ENCODE measurements at regions not wholly inside any gene's neighbourhood (a gene's known extent, or its start where the extent isn't known, plus 50 kb on each side); places are given as distances from the start of the nearest gene placed in this dataset.

DNA sequence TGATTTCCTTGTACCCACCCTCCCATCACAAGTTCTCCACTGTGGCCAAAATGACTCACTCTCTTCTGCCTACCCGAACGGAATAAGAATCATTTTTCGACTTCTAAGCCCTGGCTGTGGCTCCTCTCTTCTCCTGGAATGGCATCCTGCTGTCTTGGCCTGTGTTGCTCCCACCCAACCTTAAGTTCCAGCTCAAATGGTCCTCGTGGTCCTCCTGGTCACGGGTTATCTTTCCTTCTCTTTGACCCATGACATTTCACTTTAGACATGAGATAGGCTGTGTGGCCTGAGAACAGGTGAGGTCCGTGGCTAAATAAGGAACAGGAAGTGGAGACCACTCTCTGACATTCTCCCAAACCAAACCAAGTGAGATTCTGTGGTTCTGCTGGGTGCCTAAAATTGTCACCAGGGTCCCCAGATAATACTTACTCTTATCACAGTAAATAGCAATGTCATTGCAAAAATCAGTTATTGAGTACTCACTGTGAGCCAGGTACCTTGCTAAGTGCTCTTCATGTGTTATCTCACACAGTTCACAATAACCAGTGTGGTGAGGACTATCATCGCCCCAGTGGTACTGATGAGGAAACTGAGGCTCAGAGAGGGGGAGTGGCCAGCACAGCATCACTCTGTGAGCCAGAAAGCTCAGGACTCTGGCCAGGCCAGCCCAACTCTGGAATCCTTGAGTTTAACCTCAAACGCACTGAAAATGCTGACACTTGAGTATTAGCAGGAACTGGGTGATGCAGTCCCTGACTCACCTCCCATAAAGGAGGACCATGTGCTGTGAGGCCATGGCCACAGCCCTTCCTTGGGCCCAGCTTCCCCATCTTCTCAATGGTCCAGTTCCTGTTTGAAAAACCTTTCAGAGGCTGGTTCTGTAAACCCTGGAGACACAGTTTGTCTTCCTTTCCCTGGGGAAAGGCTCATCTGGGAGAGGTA lies 74.8 kb upstream of the SIRPA start:
- no TSS peak for BruUV-seq (replicated peaks)
- peaks cover 26% of the 10 kb centered on the region for H3K27me3 Mint-ChIP-seq (ENCODE audit: unreplicated experiment)
- TF ChIP-seq, protein P1, sequence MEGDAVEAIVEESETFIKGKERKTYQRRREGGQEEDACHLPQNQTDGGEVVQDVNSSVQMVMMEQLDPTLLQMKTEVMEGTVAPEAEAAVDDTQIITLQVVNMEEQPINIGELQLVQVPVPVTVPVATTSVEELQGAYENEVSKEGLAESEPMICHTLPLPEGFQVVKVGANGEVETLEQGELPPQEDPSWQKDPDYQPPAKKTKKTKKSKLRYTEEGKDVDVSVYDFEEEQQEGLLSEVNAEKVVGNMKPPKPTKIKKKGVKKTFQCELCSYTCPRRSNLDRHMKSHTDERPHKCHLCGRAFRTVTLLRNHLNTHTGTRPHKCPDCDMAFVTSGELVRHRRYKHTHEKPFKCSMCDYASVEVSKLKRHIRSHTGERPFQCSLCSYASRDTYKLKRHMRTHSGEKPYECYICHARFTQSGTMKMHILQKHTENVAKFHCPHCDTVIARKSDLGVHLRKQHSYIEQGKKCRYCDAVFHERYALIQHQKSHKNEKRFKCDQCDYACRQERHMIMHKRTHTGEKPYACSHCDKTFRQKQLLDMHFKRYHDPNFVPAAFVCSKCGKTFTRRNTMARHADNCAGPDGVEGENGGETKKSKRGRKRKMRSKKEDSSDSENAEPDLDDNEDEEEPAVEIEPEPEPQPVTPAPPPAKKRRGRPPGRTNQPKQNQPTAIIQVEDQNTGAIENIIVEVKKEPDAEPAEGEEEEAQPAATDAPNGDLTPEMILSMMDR (IDR thresholded peaks at IDR 0.05; ENCODE audit: unreplicated experiment): no peak
- H3K4me3 Mint-ChIP-seq (ENCODE audit: low read depth, unreplicated experiment): no peak overlapping the region
- intact Hi-C loops (cut with micrococcal nuclease; ENCODE audit: unreplicated experiment): no loop called here
- peaks cover 8% of the 10 kb centered on the region for H3K4me1 Mint-ChIP-seq (ENCODE audit: low read depth, unreplicated experiment)
- no peak for DNase-seq
- H3K27ac Mint-ChIP-seq (ENCODE audit: unreplicated experiment): no peak overlapping the region
- H3K9me3 Mint-ChIP-seq (ENCODE audit: low read depth, unreplicated experiment): no peaks in the 10 kb centered on the region
- H3K36me3 Mint-ChIP-seq (ENCODE audit: insufficient read depth, unreplicated experiment): no peaks in the 10 kb centered on the region
- CTCF ChIA-PET: interaction anchor here (0.6 to 1.7 kb wide), 2 partner anchors 18 to 1140 kb away, joined by 3 to 4 read pairs; no protein-coding TSS in a partner anchor

DNA sequence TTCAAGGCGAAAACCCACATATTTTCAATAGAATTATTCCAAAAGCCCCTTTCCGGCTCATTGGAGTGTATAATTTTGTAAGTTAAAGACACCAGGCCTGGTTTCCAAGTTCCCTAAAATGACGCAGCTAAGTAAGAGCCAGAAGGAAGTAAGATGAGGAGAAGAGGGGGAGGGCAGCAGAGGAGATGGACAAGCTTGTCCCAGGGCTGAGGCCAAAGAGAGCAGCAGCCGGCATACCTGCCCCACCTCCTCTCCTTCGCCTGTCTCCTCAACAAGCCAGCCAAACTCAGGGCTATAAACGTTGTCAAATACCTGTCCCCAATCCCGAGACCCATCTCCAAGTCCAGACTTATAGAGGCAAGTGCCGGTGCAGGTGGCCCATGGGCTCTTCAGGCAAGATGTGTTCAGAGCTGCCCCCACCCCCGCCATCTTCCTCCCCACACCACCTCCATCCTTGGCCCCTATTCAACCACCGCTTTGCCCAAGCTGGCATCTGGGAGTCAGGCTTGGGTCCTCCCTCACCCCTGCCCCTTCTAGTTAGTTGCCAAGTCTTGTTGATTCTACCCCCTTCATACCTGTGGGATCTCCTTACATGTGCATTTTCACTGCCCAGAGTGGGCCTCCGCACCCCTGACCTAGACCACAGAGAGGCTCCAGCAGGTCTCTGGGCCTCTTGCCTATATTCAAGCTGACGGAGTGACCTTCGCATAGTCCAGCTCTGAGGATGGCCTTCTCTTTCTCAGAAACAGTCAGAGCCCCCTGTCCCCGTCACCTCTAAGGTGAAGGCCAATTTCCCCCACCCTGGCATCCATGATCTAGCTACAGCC lies 75.7 kb upstream of the SIRPA start:
- Mint-ChIP-seq H3K27ac (ENCODE audit: unreplicated experiment) (no peak overlapping the region), H3K4me1 (ENCODE audit: low read depth, unreplicated experiment) (peaks cover 8% of the 10 kb centered on the region), H3K36me3 (ENCODE audit: insufficient read depth, unreplicated experiment) (no peaks in the 10 kb centered on the region), H3K27me3 (ENCODE audit: unreplicated experiment) (peaks cover 32% of the 10 kb centered on the region), H3K4me3 (ENCODE audit: low read depth, unreplicated experiment) (no peak overlapping the region), H3K9me3 (ENCODE audit: low read depth, unreplicated experiment) (no peaks in the 10 kb centered on the region)
- CTCF ChIA-PET: no interaction called here
- TF ChIP-seq, protein P1 (IDR thresholded peaks at IDR 0.05; ENCODE audit: unreplicated experiment): no peak
- intact Hi-C loops (cut with micrococcal nuclease; ENCODE audit: unreplicated experiment): no loop called here
- no TSS peak for BruUV-seq (replicated peaks)
- DNase-seq: no peak

DNA sequence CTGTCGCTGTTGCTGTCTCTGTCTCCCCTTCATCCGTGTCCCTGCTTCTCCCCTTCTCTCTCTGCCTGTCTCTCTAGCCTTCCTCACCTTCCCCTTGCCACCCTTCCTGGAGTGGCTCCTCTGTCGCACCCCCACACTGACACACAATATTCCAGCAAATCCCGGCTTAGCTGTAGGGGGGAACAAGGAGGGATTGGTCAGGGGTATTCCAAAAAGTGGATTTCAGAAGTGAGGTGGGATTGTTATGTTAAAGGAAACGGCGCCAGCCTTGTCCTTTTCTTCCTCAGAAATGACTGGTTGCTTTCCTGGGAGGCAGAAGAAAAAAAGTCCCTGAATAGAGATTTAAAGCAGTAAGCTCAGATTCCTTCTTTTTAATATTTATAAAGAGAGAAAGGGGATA lies 76.3 kb upstream of the SIRPA start:
- H3K27me3 Mint-ChIP-seq (ENCODE audit: unreplicated experiment): peaks cover 32% of the 10 kb centered on the region
- no peak overlapping the region for H3K27ac Mint-ChIP-seq (ENCODE audit: unreplicated experiment)
- no peak for DNase-seq
- CTCF ChIA-PET: no interaction called here
- H3K4me3 Mint-ChIP-seq (ENCODE audit: low read depth, unreplicated experiment): no peak overlapping the region
- H3K4me1 Mint-ChIP-seq (ENCODE audit: low read depth, unreplicated experiment): peaks cover 8% of the 10 kb centered on the region
- BruUV-seq (replicated peaks): no TSS peak
- no peaks in the 10 kb centered on the region for H3K36me3 Mint-ChIP-seq (ENCODE audit: insufficient read depth, unreplicated experiment)
- intact Hi-C loops (cut with micrococcal nuclease; ENCODE audit: unreplicated experiment): no loop called here
- H3K9me3 Mint-ChIP-seq (ENCODE audit: low read depth, unreplicated experiment): no peaks in the 10 kb centered on the region
- TF ChIP-seq, protein P1 (IDR thresholded peaks at IDR 0.05; ENCODE audit: unreplicated experiment): no peak

DNA sequence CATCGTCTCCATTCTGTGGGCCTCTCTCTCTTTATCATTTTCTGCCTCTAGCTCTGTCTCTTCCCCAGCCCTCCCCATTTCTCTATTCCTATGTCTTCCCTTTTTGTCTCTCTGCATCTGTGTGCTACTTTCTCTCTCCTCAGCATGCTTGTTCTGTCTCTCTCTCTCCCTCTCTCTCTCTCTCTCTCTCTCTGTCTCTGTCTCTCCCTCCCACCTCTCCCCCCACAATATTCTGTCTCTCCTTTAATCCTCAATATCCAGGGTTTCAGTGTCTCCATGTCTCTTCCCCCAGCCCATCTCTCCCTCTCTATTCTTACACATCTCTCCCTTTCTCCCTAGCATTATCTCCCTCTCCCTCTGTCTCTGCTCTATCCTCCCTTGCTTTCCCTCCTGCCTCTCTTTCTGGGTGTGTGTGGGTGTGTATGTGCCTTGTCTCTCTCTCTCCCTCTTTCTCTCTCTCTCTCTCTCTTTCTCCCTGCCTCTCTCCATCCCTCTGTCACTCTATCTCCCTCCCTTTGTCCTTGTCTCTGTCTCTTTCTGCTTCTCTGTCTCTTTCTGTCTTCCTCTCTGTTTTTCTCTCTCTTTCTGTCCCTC lies 76.9 kb upstream of the SIRPA start:
- intact Hi-C loops (cut with micrococcal nuclease; ENCODE audit: unreplicated experiment): no loop called here
- BruUV-seq (replicated peaks): no TSS peak
- H3K27ac Mint-ChIP-seq (ENCODE audit: unreplicated experiment): no peak overlapping the region
- CTCF ChIA-PET: no interaction called here
- H3K36me3 Mint-ChIP-seq (ENCODE audit: insufficient read depth, unreplicated experiment): no peaks in the 10 kb centered on the region
- TF ChIP-seq, protein P1 (IDR thresholded peaks at IDR 0.05; ENCODE audit: unreplicated experiment): no peak
- peaks cover 14% of the 10 kb centered on the region for H3K4me1 Mint-ChIP-seq (ENCODE audit: low read depth, unreplicated experiment)
- no peaks in the 10 kb centered on the region for H3K9me3 Mint-ChIP-seq (ENCODE audit: low read depth, unreplicated experiment)
- H3K27me3 Mint-ChIP-seq (ENCODE audit: unreplicated experiment): peaks cover 32% of the 10 kb centered on the region
- no peak for DNase-seq
- no peak overlapping the region for H3K4me3 Mint-ChIP-seq (ENCODE audit: low read depth, unreplicated experiment)
